PFSK-1 (cell line): ENCODE measurements at regions not wholly inside any gene's neighbourhood (a gene's known extent, or its start where the extent isn't known, plus 50 kb on each side); places are given as distances from the start of the nearest gene placed in this dataset.

Experiments used
- POLR2AphosphoS5 ChIP-seq: IDR thresholded peaks from 2 replicates; pipeline ENCODE4 v1.6.1; 2012; ENCODE audit warnings: low read depth, mild to moderate bottlenecking, control low read depth, low read length, moderate library complexity
- SIN3A ChIP-seq: IDR thresholded peaks from 2 replicates; pipeline ENCODE4 v1.6.1; 2012; ENCODE audit warnings: mild to moderate bottlenecking, low read length, moderate library complexity, borderline replicate concordance; ENCODE audit not compliant: insufficient read depth

GRCh38 chr2:796141-796985, 119.2 kb upstream of the TMEM18 start:
- TF ChIP-seq POLR2AphosphoS5 (no peak), SIN3A (no peak)
